Colonic mucosa (tissue), 4 donors: ENCODE measurements at regions not wholly inside any gene's neighbourhood (a gene's known extent, or its start where the extent isn't known, plus 50 kb on each side); places are given as distances from the start of the nearest gene placed in this dataset.

Experiments used
- DNase-seq: peaks from one replicate; pipeline ENCODE4 v3.0.0-alpha.2; 2020
- H3K27ac ChIP-seq: fragments of 200-600 bp; one replicate; pipeline ENCODE4 v1.8.0; 2021
- H3K27me3 ChIP-seq: fragments of 200-600 bp; one replicate; pipeline ENCODE4 v1.8.0; 2021
- H3K36me3 ChIP-seq: fragments of 200-600 bp; one replicate; pipeline ENCODE4 v1.8.0; 2021
- H3K4me1 ChIP-seq: fragments of 200-600 bp; one replicate; pipeline ENCODE4 v1.8.0; 2021; ENCODE audit warnings: mild to moderate bottlenecking
- H3K4me3 ChIP-seq: fragments of 200-600 bp; one replicate; pipeline ENCODE4 v1.8.0; 2021
- H3K9ac ChIP-seq, 2 donors: one replicate each; pipeline ENCODE4 v1.7.0; 2013; ENCODE audit warnings: control low read depth in 2 of 2, low read depth in 2 of 2, low read length in 2 of 2
- H3K9me3 ChIP-seq: fragments of 200-600 bp; one replicate; pipeline ENCODE4 v1.8.0; 2021
- CTCF ChIP-seq: fragments of 200-600 bp; IDR thresholded peaks from one replicate; pipeline ENCODE4 v1.8.0; 2022; ENCODE audit warnings: antibody characterized with exemption, mild to moderate bottlenecking
- intact Hi-C: fragments of 100-400 bp; cut with DNase I; formaldehyde crosslinking; loops from one replicate; pipeline ENCODE4 v1.14.1; 2022
- donor health status: healthy.
- donor health status: DM: no; HTN: no; CAD: no.
- donor health status: DM: no; HTN: no; CAD: no.

DNA sequence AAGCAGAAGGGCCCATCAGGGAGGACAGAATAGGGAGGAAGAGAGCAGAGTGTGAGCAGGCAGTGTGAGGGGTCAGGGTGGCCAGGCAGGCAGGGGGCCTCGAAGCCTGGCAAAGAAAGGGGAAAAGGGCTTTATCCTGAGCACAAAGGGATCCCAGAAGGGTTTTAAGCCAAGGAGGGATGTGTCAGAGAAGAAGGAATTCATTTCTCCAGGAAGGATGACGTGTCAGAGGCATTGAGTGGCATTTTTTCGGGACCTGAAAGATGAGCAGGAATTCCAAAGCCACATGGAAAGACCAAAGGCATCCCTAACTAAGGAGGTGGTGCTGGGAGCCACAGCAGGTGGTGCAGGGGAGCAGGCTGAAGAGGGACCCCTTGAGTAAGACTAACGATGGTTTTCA, 132.1 kb downstream of the DICER1 start:
- Histone ChIP-seq H3K27ac (no peak overlapping the region), H3K27me3 (no peaks in the 10 kb centered on the region), H3K4me3 (no peak overlapping the region), H3K9ac (no peak overlapping the region), H3K9me3 (no peaks in the 10 kb centered on the region), H3K36me3 (no peaks in the 10 kb centered on the region), H3K4me1 (no peaks in the 10 kb centered on the region)
- intact Hi-C loops, result no loop called here
- no peak for TF ChIP-seq CTCF
- DNase-seq, result no peak

DNA sequence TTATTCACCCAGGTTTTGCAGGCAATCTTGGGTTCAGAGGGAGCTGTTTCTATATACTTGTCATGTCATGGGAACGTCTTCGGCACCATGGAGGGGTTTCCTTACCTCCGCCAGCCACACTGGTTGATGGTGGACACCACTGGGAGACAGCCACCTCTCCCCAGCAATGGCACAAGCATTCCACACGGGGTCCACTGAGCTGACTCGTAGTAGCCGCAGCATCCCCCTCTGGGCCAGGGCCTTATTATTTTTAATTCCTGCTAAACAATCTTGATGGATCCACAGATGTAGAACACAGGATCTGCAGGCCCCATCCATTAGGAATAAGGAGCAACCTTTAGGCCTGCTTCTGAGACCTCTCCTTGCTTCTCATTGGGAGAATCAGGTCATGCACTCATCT, 132.9 kb downstream of the DICER1 start:
- no peaks in the 10 kb centered on the region for H3K36me3 ChIP-seq
- H3K9me3 ChIP-seq, result no peaks in the 10 kb centered on the region
- no peak for TF ChIP-seq CTCF
- intact Hi-C loops, result no loop called here
- DNase-seq, result no peak
- no peaks in the 10 kb centered on the region for H3K4me1 ChIP-seq
- no peaks in the 10 kb centered on the region for H3K27me3 ChIP-seq
- H3K27ac ChIP-seq, result no peak overlapping the region
- H3K4me3 ChIP-seq, result no peak overlapping the region
- no peak overlapping the region for H3K9ac ChIP-seq

GRCh38 chr14:95023886-95024285, 133.4 kb downstream of the DICER1 start:
- DNase-seq, result peak; percentile 16

GRCh38 chr14:95023115-95023514, 134.2 kb downstream of the DICER1 start:
- H3K27me3 ChIP-seq, result no peaks in the 10 kb centered on the region
- intact Hi-C loops, result no loop called here
- DNase-seq, result no peak
- H3K36me3 ChIP-seq, result no peaks in the 10 kb centered on the region
- no peaks in the 10 kb centered on the region for H3K4me1 ChIP-seq
- no peak overlapping the region for H3K27ac ChIP-seq
- H3K9me3 ChIP-seq, result no peaks in the 10 kb centered on the region
- H3K9ac ChIP-seq, result no peak overlapping the region
- H3K4me3 ChIP-seq, result no peak overlapping the region
- no peak for TF ChIP-seq CTCF

More at GRCh38 chr14:95023886-95024285, 133.4 kb downstream of the DICER1 start:
- Histone ChIP-seq H3K36me3 (no peaks in the 10 kb centered on the region), H3K4me1 (no peaks in the 10 kb centered on the region), H3K4me3 (no peak overlapping the region), H3K9ac (no peak overlapping the region), H3K9me3 (no peaks in the 10 kb centered on the region), H3K27me3 (no peaks in the 10 kb centered on the region), H3K27ac (no peak overlapping the region)
- intact Hi-C loops, result no loop called here
- TF ChIP-seq CTCF, result no peak

- Histone ChIP-seq H3K4me1 (no peaks in the 10 kb centered on the region), H3K9me3 (no peaks in the 10 kb centered on the region), H3K4me3 (no peak overlapping the region), H3K27me3 (no peaks in the 10 kb centered on the region), H3K36me3 (no peaks in the 10 kb centered on the region), H3K27ac (no peak overlapping the region), H3K9ac (no peak overlapping the region)
- no peak for DNase-seq
- intact Hi-C loops, result no loop called here
- no peak for TF ChIP-seq CTCF
These were observed 135.7 kb downstream of the DICER1 start for GRCh38 chr14:95021588-95021987.

GRCh38 chr14:95018821-95019220, 138.5 kb downstream of the DICER1 start:
- Histone ChIP-seq H3K27ac (no peak overlapping the region), H3K4me1 (no peaks in the 10 kb centered on the region), H3K36me3 (no peaks in the 10 kb centered on the region), H3K9ac (no peak overlapping the region), H3K27me3 (no peaks in the 10 kb centered on the region), H3K9me3 (no peaks in the 10 kb centered on the region), H3K4me3 (no peak overlapping the region)
- DNase-seq, result no peak
- intact Hi-C loops, result no loop called here
- no peak for TF ChIP-seq CTCF
